Fibroblast of peridontal ligament (primary cell): ENCODE measurements at regions not wholly inside any gene's neighbourhood (a gene's known extent, or its start where the extent isn't known, plus 50 kb on each side); places are given as distances from the start of the nearest gene placed in this dataset.

ENCODE experiments used
- DNase-seq: peaks from one replicate; pipeline ENCODE4 v3.0.0-alpha.2; 2010; ENCODE audit errors: extremely low read depth

DNA sequence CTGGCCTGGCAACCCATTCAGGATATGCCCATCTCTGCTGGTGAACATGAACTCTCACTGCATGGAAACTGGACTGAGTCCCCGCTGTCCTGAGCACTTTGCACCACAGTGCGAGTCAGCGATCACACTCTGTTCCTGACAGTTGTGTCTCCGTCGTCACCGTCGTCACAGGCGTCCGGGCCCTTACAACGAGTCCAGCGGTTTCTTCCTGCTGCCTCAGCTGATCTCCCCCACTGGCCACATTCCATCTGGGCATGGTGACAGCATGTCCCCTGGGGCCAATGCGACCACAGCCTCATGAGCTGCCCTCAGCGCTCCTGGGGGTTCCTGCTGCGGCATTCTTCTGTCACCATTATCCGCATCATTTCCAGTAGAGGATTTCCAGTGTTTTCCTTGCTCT lies 76.8 kb upstream of the KLF6 start:
- DNase-seq: no peak

GRCh38 chr10:3858051-3858845 lies 73.2 kb upstream of the KLF6 start:
- DNase-seq: no peak

DNA sequence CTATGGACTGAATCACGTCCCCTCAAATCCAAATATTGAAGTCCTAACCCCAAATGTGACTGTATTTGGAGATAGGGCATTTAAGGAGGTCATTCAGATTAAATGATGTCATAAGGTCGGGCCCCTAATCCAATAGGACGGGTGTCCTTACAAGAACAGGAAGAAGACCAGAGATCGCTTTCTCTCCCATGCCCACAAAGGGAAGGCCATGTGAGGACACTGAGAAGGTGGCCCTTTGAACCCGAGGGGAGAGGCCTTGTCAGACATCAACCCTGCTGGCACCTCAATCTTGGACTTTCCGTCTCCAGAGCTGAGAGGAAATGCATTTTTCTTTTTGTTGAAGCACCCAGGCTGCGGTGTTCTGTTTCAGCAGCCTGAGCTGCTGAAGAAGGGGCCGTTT lies 72.3 kb upstream of the KLF6 start:
- no peak for DNase-seq

- DNase-seq: no peak
These were observed 71.6 kb upstream of the KLF6 start for GRCh38 chr10:3856593-3856992.

GRCh38 chr10:3853547-3854303 lies 68.7 kb upstream of the KLF6 start:
- no peak for DNase-seq

- no peak for DNase-seq
These were observed 68.0 kb upstream of the KLF6 start for GRCh38 chr10:3853016-3853415.

DNA sequence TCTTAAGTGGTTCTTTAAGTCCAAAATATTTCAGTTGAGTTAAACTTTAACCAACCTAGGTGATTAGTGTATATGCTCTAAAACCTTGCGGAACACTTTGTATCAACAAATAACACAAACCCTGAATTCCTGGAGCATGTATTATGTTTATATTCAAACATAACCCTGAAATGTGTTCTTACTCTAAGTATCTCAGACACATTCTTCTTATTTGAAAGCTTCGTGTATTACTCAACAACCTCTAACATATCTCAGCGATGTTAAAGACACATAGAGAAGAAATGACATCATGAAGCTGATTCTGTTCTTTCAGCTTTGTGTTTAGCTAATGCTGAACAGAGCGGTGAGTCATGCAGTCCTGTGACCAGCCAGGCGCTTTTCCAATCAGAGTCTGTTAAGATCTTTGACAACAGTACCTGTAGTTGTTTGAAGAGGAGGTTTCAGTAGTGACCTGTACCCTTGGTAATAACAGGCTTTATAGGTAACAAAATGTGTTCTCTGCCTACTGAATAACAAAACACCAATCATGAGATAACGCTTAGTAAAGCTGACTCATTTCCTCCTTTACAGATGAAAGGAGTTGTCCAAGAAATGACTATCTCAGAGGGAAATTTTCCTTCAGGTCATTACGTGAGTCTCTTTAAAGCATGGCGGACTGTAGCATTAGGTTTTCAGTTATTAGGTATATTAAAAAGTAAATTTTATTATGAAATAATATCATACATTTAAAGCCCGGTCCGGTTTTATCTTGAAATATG lies 67.3 kb upstream of the KLF6 start:
- DNase-seq: peak; percentile 99

DNA sequence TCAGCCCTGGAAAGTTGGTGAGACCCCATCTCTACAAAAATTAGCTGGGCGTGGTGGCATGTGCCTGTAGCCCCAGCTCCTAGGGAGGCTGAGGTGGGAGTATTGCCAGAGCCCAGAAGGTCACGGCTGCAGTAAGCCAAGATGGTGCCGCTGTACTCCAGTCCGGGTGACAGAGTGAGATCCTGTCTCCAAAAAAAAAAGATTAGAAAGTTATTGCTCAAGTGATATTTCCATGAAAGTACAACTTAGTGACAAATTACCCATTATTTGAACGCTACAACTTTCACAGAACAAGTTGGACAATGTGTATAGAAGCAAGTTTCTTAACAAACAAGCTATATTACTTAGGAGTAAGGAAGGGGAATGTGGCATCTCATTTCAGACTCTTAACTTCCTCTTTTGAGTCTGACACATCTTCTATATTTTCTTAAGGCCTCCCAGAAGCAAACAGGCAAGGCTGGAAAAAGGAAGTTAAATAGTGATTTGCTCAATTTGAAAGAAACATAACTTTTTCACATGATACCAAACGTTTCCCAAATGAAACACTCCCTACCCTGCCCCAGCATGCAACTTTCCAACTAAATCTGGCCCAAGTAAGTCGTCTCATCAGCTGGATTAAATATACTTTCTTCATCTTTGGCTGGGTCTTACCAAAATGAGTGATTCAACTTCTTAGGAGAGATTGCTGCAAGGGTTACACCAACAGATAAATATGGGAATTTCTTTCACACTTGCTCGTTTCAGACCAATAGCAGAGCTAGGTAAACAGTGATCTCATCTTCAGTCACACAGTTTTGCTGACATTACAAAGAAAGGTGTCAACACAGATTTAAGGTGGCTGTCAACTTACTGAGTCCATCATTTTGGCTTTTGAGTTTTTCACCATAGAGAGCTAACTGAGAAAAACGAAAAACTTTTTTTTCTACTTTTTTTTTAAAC lies 66.3 kb upstream of the KLF6 start:
- DNase-seq: peak; percentile 95

DNA sequence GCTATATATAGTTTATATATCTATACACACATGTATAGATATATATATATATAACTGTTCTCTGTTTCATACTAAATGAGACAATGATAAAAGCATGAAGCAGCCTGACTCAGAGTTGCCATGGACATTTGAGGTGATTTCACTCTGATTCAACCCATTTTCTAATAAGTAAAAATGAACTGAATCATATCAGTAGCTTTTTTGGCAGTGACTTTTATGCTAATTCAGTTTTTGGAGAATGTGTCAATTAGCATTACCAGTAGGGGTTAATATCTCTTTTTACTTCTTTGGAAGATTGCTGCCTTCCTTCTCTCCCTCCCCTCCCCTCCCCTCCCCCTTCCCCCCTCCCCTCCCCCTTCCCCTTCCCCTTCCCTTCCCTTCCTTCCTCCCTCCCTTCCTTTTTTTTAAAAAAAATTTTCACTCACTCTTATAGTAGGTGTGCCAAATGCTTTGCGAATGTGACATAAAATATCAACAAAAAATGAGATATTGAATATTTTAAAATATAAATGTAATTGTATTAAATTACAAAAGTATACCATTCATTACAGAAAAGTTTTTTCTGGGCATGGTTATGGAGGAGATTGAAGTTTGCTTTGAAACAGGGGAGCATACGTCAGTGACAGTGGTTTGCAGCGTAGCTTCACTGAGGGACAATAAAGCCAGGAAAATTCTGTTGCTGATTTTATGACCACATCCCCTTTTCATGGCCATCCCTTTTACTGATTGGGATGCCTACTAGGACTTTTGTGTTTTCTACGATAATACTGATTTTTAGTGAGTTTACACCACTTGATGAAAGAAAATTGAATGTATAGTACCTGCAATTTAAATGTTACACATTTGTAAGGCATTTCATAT lies 64.0 kb upstream of the KLF6 start:
- peak; percentile 80 for DNase-seq

DNA sequence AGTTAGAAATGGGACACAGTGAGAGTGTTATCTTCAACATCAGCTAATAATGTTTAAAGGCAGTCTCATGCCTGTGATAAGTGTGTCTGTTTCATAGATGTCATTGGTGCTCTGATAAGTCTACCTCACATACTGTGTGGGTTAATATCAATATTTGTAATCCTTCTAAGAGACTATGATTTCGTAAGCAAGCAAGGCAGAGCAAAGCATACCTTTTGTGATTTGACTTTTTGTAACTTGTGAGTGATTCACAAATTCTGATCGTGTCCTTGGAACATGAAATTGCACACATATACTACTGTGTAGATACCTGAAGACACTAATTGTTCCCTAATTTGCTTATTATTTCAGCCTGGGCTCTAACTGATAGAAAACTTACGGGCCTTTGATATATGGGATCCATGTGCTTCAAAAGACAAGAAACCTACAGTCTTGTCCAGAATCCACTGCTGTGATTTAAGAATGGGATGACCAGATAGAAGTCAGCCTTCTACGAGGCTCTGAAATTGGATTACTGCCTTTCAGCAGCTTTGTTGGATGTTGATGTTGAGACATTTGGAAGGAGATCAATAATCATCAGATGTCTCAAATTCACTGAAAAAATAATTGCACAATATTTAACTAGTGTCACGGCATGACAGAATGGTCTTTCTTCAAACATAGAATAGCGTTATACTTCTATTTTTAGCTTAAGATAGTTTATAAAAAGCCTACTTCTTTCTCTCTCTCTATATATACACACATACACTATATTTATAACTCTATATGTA lies 63.2 kb upstream of the KLF6 start:
- DNase-seq: peak; percentile 92

- DNase-seq: no peak
These were observed 61.7 kb upstream of the KLF6 start for GRCh38 chr10:3846736-3847135.

DNA sequence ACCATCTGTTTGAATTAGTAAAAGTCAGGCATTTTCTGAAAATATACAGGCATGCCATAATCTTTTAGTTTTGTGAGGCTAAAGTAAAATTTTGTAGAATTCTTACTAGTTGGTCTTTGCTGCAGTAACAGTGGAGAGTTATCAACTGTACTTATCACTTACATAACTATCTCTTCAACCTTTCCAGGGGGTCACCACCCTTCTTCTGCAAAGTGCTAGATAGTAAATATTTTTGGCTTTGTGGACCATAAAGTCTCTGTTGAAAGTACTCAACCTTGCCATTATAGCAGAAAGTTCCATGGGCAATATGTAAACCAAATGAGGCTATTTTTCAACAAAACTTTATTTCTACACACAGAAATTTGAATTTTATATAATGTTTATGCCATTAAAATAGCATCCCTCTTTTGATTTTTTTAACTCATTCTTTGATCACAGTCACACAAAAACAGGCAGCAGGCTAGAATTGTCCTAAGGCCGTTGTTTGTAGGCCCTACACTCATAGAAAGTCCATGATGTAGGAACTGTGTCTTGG lies 59.5 kb upstream of the KLF6 start:
- no peak for DNase-seq

DNA sequence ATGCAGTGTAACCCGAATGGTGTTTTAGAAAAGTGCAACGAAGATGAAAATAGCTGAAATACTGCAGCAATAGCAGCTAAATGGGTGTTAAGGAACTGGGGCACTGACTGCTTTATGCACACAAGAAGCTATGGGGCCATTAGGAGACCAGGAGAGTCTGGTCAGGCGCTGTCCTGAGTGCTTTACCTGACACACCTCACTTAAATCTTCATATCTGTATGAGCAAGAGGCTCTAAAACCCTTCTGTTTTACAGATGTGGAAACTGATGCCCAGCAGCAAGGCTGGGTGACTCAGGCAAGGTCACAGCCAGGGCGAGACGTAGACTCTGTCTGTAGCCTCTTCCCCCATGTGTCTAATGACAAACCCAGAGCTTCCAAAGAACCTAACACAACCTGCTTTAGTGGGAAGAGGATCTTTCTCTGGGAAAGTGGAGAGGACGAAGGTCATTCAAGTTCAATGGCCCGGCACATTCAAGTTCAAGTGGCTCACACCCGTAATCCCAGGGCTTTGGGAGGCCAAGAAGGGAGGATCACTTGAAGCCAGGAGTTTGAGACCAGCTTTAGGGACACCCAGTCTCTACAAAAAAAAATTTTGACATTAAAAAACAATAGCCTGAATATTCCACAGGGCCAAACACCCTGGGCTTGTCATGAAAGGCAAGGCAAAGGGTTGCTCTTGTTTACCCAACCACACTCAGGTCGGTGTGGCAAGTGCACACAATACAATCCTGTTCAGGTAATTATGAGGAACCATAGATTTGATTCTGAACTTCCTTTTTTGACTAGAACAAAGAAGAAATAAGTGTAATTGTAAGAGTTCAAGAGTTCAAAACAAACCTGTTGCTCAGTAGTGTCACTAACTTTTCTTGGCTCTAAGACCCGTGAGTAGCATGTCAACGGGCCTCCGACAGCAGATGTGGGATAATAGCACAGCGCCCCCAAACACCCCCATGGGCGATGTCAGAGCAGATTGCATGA lies 53.7 kb upstream of the KLF6 start:
- DNase-seq: no peak

DNA sequence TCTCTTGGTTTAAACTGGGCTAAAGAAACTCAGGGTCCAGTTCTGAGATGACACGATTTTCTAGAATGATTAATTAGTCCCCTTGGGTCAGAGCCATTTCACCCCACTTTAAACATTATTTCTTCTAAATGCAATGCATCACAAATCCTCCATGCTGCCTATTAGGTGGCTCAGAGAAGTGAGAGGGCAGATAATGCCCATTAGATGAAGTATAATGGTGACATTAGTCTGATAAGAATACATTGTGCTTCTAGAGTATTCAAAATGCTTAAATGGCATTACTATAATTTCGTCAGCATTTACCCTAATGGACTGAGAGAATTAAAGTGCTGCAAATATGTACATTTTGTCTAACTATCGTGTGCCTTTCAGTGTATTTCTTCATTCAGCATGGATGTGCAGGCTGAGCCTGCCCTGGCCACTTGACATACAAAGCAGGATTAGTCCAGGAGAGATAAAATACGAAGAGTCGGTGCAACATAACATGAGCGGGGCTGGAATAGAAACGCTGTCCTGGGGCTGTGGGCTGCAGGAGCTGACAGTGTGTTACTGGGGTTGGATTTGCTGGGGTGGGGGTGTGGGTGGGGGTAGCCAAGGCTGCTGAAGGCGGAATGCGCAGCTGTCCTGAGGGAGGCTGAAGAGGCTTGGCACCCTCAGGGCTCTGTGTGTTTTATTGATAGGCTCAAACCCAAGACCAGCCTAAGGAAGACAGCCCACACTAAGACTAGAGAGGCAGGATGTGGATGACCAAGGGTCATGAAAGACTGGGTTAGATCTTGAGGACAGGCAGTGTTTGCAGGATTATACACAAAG lies 52.8 kb upstream of the KLF6 start:
- DNase-seq: no peak

GRCh38 chr10:3836222-3836820 lies 51.3 kb upstream of the KLF6 start:
- DNase-seq: no peak

- no peak for DNase-seq
These were observed 50.8 kb upstream of the KLF6 start for GRCh38 chr10:3835770-3836169.

DNA sequence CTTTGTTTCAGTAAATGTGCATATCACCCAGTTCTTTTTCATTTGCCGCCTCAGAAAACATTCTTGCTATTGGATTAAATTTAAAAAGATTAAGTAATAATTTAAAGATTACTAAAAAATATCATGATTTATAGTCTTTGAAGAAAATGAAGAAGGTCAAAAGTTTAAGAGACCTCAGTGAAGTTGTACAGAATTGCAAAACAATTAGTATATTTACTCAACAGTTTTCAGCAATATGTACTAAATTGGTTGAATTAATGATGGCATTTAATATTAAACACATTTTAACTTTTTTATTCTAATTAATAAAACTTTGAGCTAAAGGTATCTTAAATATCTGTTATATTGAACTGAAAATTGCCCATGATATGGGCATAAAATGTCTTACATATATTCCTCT lies 49.9 kb upstream of the KLF6 start:
- no peak for DNase-seq
